Left renal cortex interstitium (tissue), 4 donors: ENCODE measurements at regions not wholly inside any gene's neighbourhood (a gene's known extent, or its start where the extent isn't known, plus 50 kb on each side); places are given as distances from the start of the nearest gene placed in this dataset.
"Not testable (repeated sequence)": the region's sequence is repeated elsewhere in the genome, so short reads cannot be mapped to it uniquely, and the experiment has no call there.

Source experiments
- DNase-seq, 4 donors: peaks; one replicate each; pipeline ENCODE4 v3.0.0-alpha.2; 2013; ENCODE audit warnings: low read depth in 4 of 4, low spot score in 2 of 4, missing footprints in 1 of 4

GRCh38 chr2:154507186-154507585 is 191.3 kb upstream of the KCNJ3 start:
- no peak for DNase-seq

- DNase-seq, result no peak
Measured at GRCh38 chr2:154518872-154519271, 179.6 kb upstream of the KCNJ3 start.

GRCh38 chr2:154520951-154521350 is 177.5 kb upstream of the KCNJ3 start:
- not testable (repeated sequence) for DNase-seq

- no peak for DNase-seq
Measured at GRCh38 chr2:154526234-154526633, 172.3 kb upstream of the KCNJ3 start.

GRCh38 chr2:154527962-154528361 is 170.5 kb upstream of the KCNJ3 start:
- DNase-seq, result no peak

- DNase-seq, result no peak
Measured at GRCh38 chr2:154532004-154532403, 166.5 kb upstream of the KCNJ3 start.

GRCh38 chr2:154532763-154533162 is 165.7 kb upstream of the KCNJ3 start:
- DNase-seq, result no peak

- no peak for DNase-seq
Measured at GRCh38 chr2:154533300-154533940, 165.1 kb upstream of the KCNJ3 start.

GRCh38 chr2:154537024-154537423 is 161.5 kb upstream of the KCNJ3 start:
- no peak for DNase-seq

- DNase-seq, result no peak
Measured at GRCh38 chr2:154537843-154538450, 160.5 kb upstream of the KCNJ3 start.

GRCh38 chr2:154546341-154546740 is 152.2 kb upstream of the KCNJ3 start:
- no peak for DNase-seq

GRCh38 chr2:154549869-154550268 is 148.6 kb upstream of the KCNJ3 start:
- no peak for DNase-seq

- DNase-seq, result no peak
Measured at GRCh38 chr2:154551649-154552048, 146.8 kb upstream of the KCNJ3 start.

GRCh38 chr2:154554046-154554445 is 144.4 kb upstream of the KCNJ3 start:
- no peak for DNase-seq

- DNase-seq, result no peak
Measured at GRCh38 chr2:154555710-154556109, 142.8 kb upstream of the KCNJ3 start.

GRCh38 chr2:154556146-154556545 is 142.3 kb upstream of the KCNJ3 start:
- DNase-seq, result no peak

- no peak for DNase-seq
Measured at GRCh38 chr2:154556607-154557006, 141.9 kb upstream of the KCNJ3 start.

GRCh38 chr2:154557906-154558305 is 140.6 kb upstream of the KCNJ3 start:
- DNase-seq, result no peak

- no peak for DNase-seq
Measured at GRCh38 chr2:154565433-154565832, 133.1 kb upstream of the KCNJ3 start.

- DNase-seq, result no peak
Measured at GRCh38 chr2:154568413-154568812, 130.1 kb upstream of the KCNJ3 start.

GRCh38 chr2:154570501-154570900 is 128.0 kb upstream of the KCNJ3 start:
- DNase-seq, result no peak

GRCh38 chr2:154576699-154577098 is 121.8 kb upstream of the KCNJ3 start:
- not testable (repeated sequence) for DNase-seq

GRCh38 chr2:154577390-154577789 is 121.1 kb upstream of the KCNJ3 start:
- DNase-seq, result no peak
